GM18505 (cell line): ENCODE measurements at regions not wholly inside any gene's neighbourhood (a gene's known extent, or its start where the extent isn't known, plus 50 kb on each side); places are given as distances from the start of the nearest gene placed in this dataset.
A peak's percentile ranks its signal among the peaks of the same experiment; 100 is the strongest.

Experiments
- ATAC-seq: cut with Tn5 transposase; IDR thresholded peaks from one replicate; pipeline ENCODE4 v1.9.1; 2021; ENCODE audit not compliant: unreplicated experiment
- POLR2A ChIP-seq: IDR thresholded peaks from 4 replicates; pipeline ENCODE4 v1.6.1; 2011; ENCODE audit warnings: borderline replicate concordance; ENCODE audit not compliant: insufficient read depth, insufficient read length; ENCODE audit errors: extremely low read depth

DNA sequence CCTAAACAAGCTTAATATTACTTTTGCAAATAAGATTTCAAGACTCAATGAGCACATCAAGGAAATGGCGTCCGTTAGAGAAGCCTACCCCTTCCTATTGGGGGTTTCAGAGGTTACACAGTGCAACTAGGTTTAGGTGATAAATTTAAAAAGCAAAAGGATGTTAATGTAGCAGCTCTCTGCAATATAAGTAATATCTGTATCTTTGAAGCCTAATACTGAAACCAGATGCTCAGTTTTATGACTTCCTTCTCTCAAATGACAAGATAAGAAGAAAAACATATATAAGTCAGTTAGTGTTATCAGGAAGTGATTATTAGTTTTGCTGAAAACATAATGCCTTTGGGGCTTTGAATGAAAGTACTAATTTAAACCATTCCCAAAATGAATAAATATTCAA, 54.3 kb upstream of the MED13 start:
- ATAC-seq: peak; percentile 70
- no peak for TF ChIP-seq POLR2A
